HepG2 (cell line): ENCODE measurements at regions not wholly inside any gene's neighbourhood (a gene's known extent, or its start where the extent isn't known, plus 50 kb on each side); places are given as distances from the start of the nearest gene placed in this dataset.

ENCODE experiments used
- ARID4A ChIP-seq: sonication (generic); formaldehyde crosslinking; IDR thresholded peaks from 2 replicates; pipeline ENCODE4 v1.5.0; 2020; ENCODE audit warnings: mild to moderate bottlenecking, missing genetic modification reagents, borderline replicate concordance
- ARNT2 ChIP-seq: sonication (generic); formaldehyde crosslinking; IDR thresholded peaks from 2 replicates; pipeline ENCODE4 v1.8.0; 2022; ENCODE audit warnings: mild to moderate bottlenecking, low read depth, missing genetic modification reagents, moderate library complexity
- ATF1 ChIP-seq: IDR thresholded peaks from 2 replicates; pipeline ENCODE4 v1.6.1; 2016; ENCODE audit warnings: mild to moderate bottlenecking, control low read depth
- ATF7-NPFF ChIP-seq: sonication (generic); formaldehyde crosslinking; IDR thresholded peaks from 2 replicates; pipeline ENCODE4 v1.8.1; 2023; ENCODE audit warnings: mild to moderate bottlenecking, low read depth, missing genetic modification reagents, moderate library complexity
- CEBPG ChIP-seq: IDR thresholded peaks from 2 replicates; pipeline ENCODE4 v1.6.1; 2016
- DBP ChIP-seq: sonication (generic); formaldehyde crosslinking; IDR thresholded peaks from 2 replicates; pipeline ENCODE4 v1.4.0; 2020; ENCODE audit warnings: missing genetic modification reagents; ENCODE audit errors: not compliant biosample characterization
- DNMT3B ChIP-seq: conservative IDR thresholded peaks from 2 replicates; pipeline ENCODE4 v1.6.1; 2016; ENCODE audit warnings: missing biosample characterization, control low read depth
- DRAP1 ChIP-seq: IDR thresholded peaks from 2 replicates; pipeline ENCODE4 v1.6.1; 2016; ENCODE audit warnings: missing genetic modification reagents, missing compliant biosample characterization
- ISL2 ChIP-seq: sonication (generic); formaldehyde crosslinking; IDR thresholded peaks from 2 replicates; pipeline ENCODE4 v1.5.0; 2020; ENCODE audit warnings: missing genetic modification reagents
- MTA1 ChIP-seq: sonication (generic); formaldehyde crosslinking; IDR thresholded peaks from 2 replicates; pipeline ENCODE4 v1.4.0; 2020; ENCODE audit warnings: missing genetic modification reagents, mild to moderate bottlenecking, borderline replicate concordance
- NKX3-1 ChIP-seq: sonication (generic); formaldehyde crosslinking; IDR thresholded peaks from 2 replicates; pipeline ENCODE4 v1.5.0; 2020; ENCODE audit warnings: missing genetic modification reagents
- NR2C2 ChIP-seq: sonication (generic); formaldehyde crosslinking; IDR thresholded peaks from 2 replicates; pipeline ENCODE4 v1.4.0; 2020; ENCODE audit warnings: missing genetic modification reagents, mild to moderate bottlenecking, moderate library complexity, borderline replicate concordance
- RFX5 ChIP-seq: IDR thresholded peaks from 2 replicates; pipeline ENCODE4 v1.6.1; 2011; ENCODE audit warnings: low read depth, low read length, improper control_type of control experiment
- TARDBP ChIP-seq: sonication (generic); formaldehyde crosslinking; IDR thresholded peaks from 2 replicates; pipeline ENCODE4 v1.8.0; 2022; ENCODE audit warnings: mild to moderate bottlenecking, missing genetic modification reagents
- TBL1XR1 ChIP-seq: fragments of 150-350 bp; IDR thresholded peaks from 2 replicates; pipeline ENCODE4 v1.6.1; 2014; ENCODE audit warnings: borderline replicate concordance, low read length; ENCODE audit not compliant: partially characterized antibody
- THAP11 ChIP-seq: IDR thresholded peaks from 2 replicates; pipeline ENCODE4 v1.6.1; 2016; ENCODE audit warnings: missing biosample characterization, missing genetic modification reagents
- TRAFD1 ChIP-seq: sonication (generic); formaldehyde crosslinking; IDR thresholded peaks from 2 replicates; pipeline ENCODE4 v1.5.1; 2020; ENCODE audit warnings: missing genetic modification reagents, mild to moderate bottlenecking, borderline replicate concordance
- ZBTB8A ChIP-seq: sonication (generic); formaldehyde crosslinking; IDR thresholded peaks from 2 replicates; pipeline ENCODE4 v1.4.0; 2020; ENCODE audit warnings: mild to moderate bottlenecking, low read depth, missing genetic modification reagents, borderline replicate concordance
- ZKSCAN1 ChIP-seq: fragments of 150-350 bp; IDR thresholded peaks from 2 replicates; pipeline ENCODE4 v1.6.1; 2014; ENCODE audit warnings: low read length
- ZNF383 ChIP-seq: sonication (generic); formaldehyde crosslinking; IDR thresholded peaks from 2 replicates; pipeline ENCODE4 v1.4.0; 2020; ENCODE audit warnings: missing genetic modification reagents, mild to moderate bottlenecking, borderline replicate concordance
- ZNF484 ChIP-seq: sonication (generic); formaldehyde crosslinking; IDR thresholded peaks from 2 replicates; pipeline ENCODE4 v1.5.1; 2020; ENCODE audit warnings: mild to moderate bottlenecking, low read depth, missing genetic modification reagents, borderline replicate concordance
- ZNF746 ChIP-seq: sonication (generic); formaldehyde crosslinking; IDR thresholded peaks from 2 replicates; pipeline ENCODE4 v1.8.0; 2022; ENCODE audit warnings: mild to moderate bottlenecking, missing genetic modification reagents
- ZNF83 ChIP-seq: sonication (generic); formaldehyde crosslinking; IDR thresholded peaks from 2 replicates; pipeline ENCODE4 v1.4.0; 2020; ENCODE audit warnings: missing genetic modification reagents, mild to moderate bottlenecking, borderline replicate concordance

- TF ChIP-seq ARID4A (CRISPR knock-in tag) (peak; percentile 30; the same call in 1 of the 2 replicates), MTA1 (CRISPR knock-in tag) (peak; percentile 99), TRAFD1 (CRISPR knock-in tag) (no peak), DRAP1 (CRISPR knock-in tag) (peak; percentile 65; the same call in 1 of the 2 replicates), ZNF484 (CRISPR knock-in tag) (0 out of 2 replicates have a peak, but pooled peaks have one; percentile 31), ZNF383 (CRISPR knock-in tag) (0 out of 2 replicates have a peak, but pooled peaks have one; percentile 52), ZNF746 (CRISPR knock-in tag) (peak; percentile 82), TARDBP (CRISPR knock-in tag) (peak; percentile 27; the same call in 1 of the 2 replicates), ATF1 (peak; percentile 51; the same call in 1 of the 2 replicates), DNMT3B (CRISPR knock-in tag) (peak; percentile 91; the same call in 1 of the 2 replicates), ZBTB8A (peak; percentile 62; the same call in 1 of the 2 replicates), ISL2 (CRISPR knock-in tag) (peak; percentile 80), ZKSCAN1 (no peak; the same call in 1 of the 2 replicates), THAP11 (CRISPR knock-in tag) (peak; percentile 81), ARNT2 (CRISPR knock-in tag) (peak; percentile 63), CEBPG (CRISPR knock-in tag) (peak; percentile 98), NR2C2 (peak; percentile 57; the same call in 1 of the 2 replicates), ATF7-NPFF (CRISPR knock-in tag) (no peak), TBL1XR1 (peak; percentile 50), DBP (CRISPR knock-in tag) (no peak), NKX3-1 (CRISPR knock-in tag) (peak; percentile 46), RFX5 (no peak), ZNF83 (no peak)
Measured at GRCh38 chr20:53677447-53678314, 84.0 kb upstream of the ZNF217 start (continued).
